Keratinocyte (primary cell): ENCODE measurements at regions not wholly inside any gene's neighbourhood (a gene's known extent, or its start where the extent isn't known, plus 50 kb on each side); places are given as distances from the start of the nearest gene placed in this dataset.

Experiments
- DNase-seq: peaks from one replicate; pipeline ENCODE4 v3.0.0-alpha.2; 2011; ENCODE audit warnings: low read depth, missing footprints, low spot score
- FAIRE-seq: peaks from 2 replicates; lab custom pipeline; 2011; peaks lifted over from hg19 to GRCh38; lab: Jason Lieb, UNC
- H2AFZ ChIP-seq: 2 replicates; pipeline ENCODE4 v1.6.0; 2012; ENCODE audit warnings: low read length, control low read depth, inconsistent platforms; ENCODE audit not compliant: control insufficient read depth
- H3K27ac ChIP-seq: 2 replicates; pipeline ENCODE4 v1.5.1; 2011; ENCODE audit warnings: low read length; ENCODE audit not compliant: control insufficient read depth, insufficient read depth
- H3K27me3 ChIP-seq: 3 replicates; pipeline ENCODE4 v1.6.0; 2011; ENCODE audit warnings: low read length; ENCODE audit not compliant: control insufficient read depth, insufficient read depth; ENCODE audit errors: extremely low read depth
- H3K36me3 ChIP-seq, 2 experiments: 2 replicates in 1 of 2; 3 replicates in 1 of 2; pipeline ENCODE4 v1.5.1; 2011; ENCODE audit warnings: low read length in 2 of 2, mild to moderate bottlenecking in 1 of 2; ENCODE audit not compliant: control insufficient read depth in 2 of 2, insufficient read depth in 2 of 2; ENCODE audit errors: extremely low read depth in 1 of 2
- H3K4me1 ChIP-seq: 3 replicates; pipeline ENCODE4 v1.5.1; 2011; ENCODE audit warnings: low read length; ENCODE audit not compliant: control insufficient read depth, insufficient read depth; ENCODE audit errors: extremely low read depth
- H3K4me2 ChIP-seq: 3 replicates; pipeline ENCODE4 v1.6.0; 2011; ENCODE audit warnings: low read depth, low read length; ENCODE audit not compliant: control insufficient read depth, insufficient read depth; ENCODE audit errors: extremely low read depth
- H3K4me3 ChIP-seq, 3 experiments: fragments of 200-600 bp in 1 of 3; sonication (generic) in 1 of 3; 2 replicates in 2 of 3; 3 replicates in 1 of 3; pipeline ENCODE4 v1.5.1; 2011 to 2016; ENCODE audit warnings: low read length in 3 of 3, mild to moderate bottlenecking in 3 of 3, control low read depth in 2 of 3, inconsistent platforms in 1 of 3, low read depth in 1 of 3, mixed read lengths in 1 of 3, mixed run types in 1 of 3, moderate library complexity in 1 of 3; ENCODE audit not compliant: control insufficient read depth in 2 of 3, insufficient read depth in 2 of 3; ENCODE audit errors: extremely low read depth in 1 of 3
- H3K79me2 ChIP-seq: 2 replicates; pipeline ENCODE4 v1.6.0; 2012; ENCODE audit warnings: low read length; ENCODE audit not compliant: control insufficient read depth, insufficient read depth
- H3K9ac ChIP-seq: 3 replicates; pipeline ENCODE4 v1.6.0; 2011; ENCODE audit warnings: low read length; ENCODE audit not compliant: control insufficient read depth, insufficient read depth; ENCODE audit errors: extremely low read depth
- H3K9me1 ChIP-seq: 3 replicates; pipeline ENCODE4 v1.6.0; 2011; ENCODE audit warnings: low read length; ENCODE audit not compliant: control insufficient read depth, insufficient read depth; ENCODE audit errors: extremely low read depth
- H3K9me3 ChIP-seq: 2 replicates; pipeline ENCODE4 v1.5.1; 2012; ENCODE audit warnings: low read depth, low read length; ENCODE audit not compliant: control insufficient read depth
- H4K20me1 ChIP-seq: 3 replicates; pipeline ENCODE4 v1.6.0; 2011; ENCODE audit warnings: low read length; ENCODE audit not compliant: control insufficient read depth, insufficient read depth; ENCODE audit errors: extremely low read depth
- CTCF ChIP-seq, 3 experiments: IDR thresholded peaks in 1 of 3; conservative IDR thresholded peaks in 1 of 3; optimal IDR thresholded peaks in 1 of 3; 2 replicates in 2 of 3; 3 replicates in 1 of 3; pipeline versions ENCODE3 to v1.5.1; 2011; ENCODE audit warnings: low read length in 3 of 3, mild to moderate bottlenecking in 3 of 3, moderate library complexity in 2 of 3, control low read depth in 1 of 3, inconsistent platforms in 1 of 3; ENCODE audit not compliant: insufficient read depth in 2 of 3; ENCODE audit errors: extremely low read depth in 1 of 3
- EZH2 ChIP-seq: IDR thresholded peaks from one replicate; pipeline ENCODE4 v1.6.1; 2012; ENCODE audit warnings: inconsistent platforms, mild to moderate bottlenecking, low read length, moderate library complexity
- dilution Hi-C: fragments of 300-500 bp; cut with MboI; formaldehyde crosslinking; loops from one replicate; pipeline ENCODE4 v1.7.0; 2020; ENCODE audit warnings: low sequenced_read_pairs; ENCODE audit not compliant: extremely low pct_ligation_motif_present

GRCh38 chr6:170117111-170117972 is 173.5 kb downstream of the DLL1 start:
- Histone ChIP-seq H3K79me2 (no peaks in the 10 kb centered on the region), H3K27me3 (no peaks in the 10 kb centered on the region), H3K9me1 (no peaks in the 10 kb centered on the region), H3K36me3 (no peaks in the 10 kb centered on the region), H4K20me1 (no peaks in the 10 kb centered on the region), H2AFZ (no peak overlapping the region), H3K27ac (no peak overlapping the region), H3K4me3 (no peak overlapping the region), H3K4me2 (no peak overlapping the region), H3K9me3 (peaks cover 6% of the 10 kb centered on the region), H3K4me1 (peaks cover under 1% of the 10 kb centered on the region), H3K9ac (no peak overlapping the region)
- dilution Hi-C loops: no loop called here
- TF ChIP-seq CTCF (optimal IDR thresholded peaks at IDR 0.05 in 1 of 3, IDR thresholded peaks at IDR 0.05 in 1 of 3, conservative IDR thresholded peaks at IDR 0.05 in 1 of 3; ENCODE audit: extremely low read depth in 1 of 3, insufficient read depth in 2 of 3, low read length in 3 of 3) (no peak), EZH2 (no peak)
- no peak for DNase-seq
- FAIRE-seq: no peak

DNA sequence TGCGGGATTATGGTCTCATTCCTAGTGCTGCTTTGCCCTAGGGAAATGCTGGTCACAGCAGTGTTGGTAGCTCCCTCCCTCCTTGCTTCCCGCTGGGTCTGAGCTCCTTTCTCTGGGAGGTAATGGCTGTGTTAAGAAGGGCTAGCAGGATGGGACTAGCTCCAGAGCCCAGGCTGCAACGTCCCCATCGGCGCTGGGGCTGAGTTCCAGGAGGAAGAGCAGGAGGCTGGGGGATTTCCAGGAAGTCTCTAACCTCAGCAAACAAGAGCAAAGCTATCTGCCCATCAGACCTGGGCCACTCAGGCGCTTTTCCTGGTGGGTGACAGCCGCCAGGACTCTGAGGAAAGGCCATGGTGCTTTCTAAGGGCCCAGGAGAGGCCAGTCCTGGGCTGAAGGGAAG is 174.2 kb downstream of the DLL1 start:
- no peak overlapping the region for H2AFZ ChIP-seq
- no peaks in the 10 kb centered on the region for H3K27me3 ChIP-seq
- H3K9me1 ChIP-seq: no peaks in the 10 kb centered on the region
- dilution Hi-C loops: no loop called here
- no peaks in the 10 kb centered on the region for H4K20me1 ChIP-seq
- no peak overlapping the region for H3K4me3 ChIP-seq
- no peaks in the 10 kb centered on the region for H3K36me3 ChIP-seq
- no peak for TF ChIP-seq CTCF (optimal IDR thresholded peaks at IDR 0.05 in 1 of 3, IDR thresholded peaks at IDR 0.05 in 1 of 3, conservative IDR thresholded peaks at IDR 0.05 in 1 of 3; ENCODE audit: extremely low read depth in 1 of 3, insufficient read depth in 2 of 3, low read length in 3 of 3)
- no peak for TF ChIP-seq EZH2
- H3K27ac ChIP-seq: no peak overlapping the region
- H3K79me2 ChIP-seq: no peaks in the 10 kb centered on the region
- FAIRE-seq (no peak), DNase-seq (no peak)
- H3K4me1 ChIP-seq: no peaks in the 10 kb centered on the region
- peaks cover 5% of the 10 kb centered on the region for H3K9me3 ChIP-seq
- no peak overlapping the region for H3K9ac ChIP-seq
- no peak overlapping the region for H3K4me2 ChIP-seq
